ENCODE measurements at regions not wholly inside any gene's neighbourhood (a gene's known extent, or its start where the extent isn't known, plus 50 kb on each side); places are given as distances from the start of the nearest gene placed in this dataset.
A peak's percentile ranks its signal among the peaks of the same experiment; 100 is the strongest.

DNA sequence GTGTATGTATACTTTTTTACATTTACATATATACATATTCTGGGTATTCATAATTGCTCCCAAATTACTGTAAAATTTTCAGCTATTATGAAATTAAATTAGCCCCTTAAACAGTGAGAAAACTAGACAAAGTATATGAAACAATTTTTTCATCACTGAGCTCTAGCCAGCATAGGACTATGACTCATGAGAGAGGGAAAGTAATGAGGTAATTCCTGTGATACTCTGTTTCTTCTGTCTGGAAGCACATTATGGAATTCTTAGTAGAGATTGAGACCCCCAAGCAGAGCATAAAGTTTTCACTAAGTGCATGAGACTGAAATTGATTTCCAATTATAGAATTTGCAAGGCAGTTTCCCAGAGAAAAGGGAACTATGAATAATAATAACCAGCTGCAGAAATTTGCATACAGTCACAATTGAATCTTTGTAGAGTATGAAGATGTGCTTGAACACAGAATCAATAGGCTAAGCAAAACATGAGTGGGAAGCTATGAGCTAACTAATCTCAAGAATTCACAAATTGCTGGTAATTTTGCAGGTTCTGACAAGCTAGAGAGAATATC, 779.3 kb downstream of the ARAP2 start:
- no peak for DNase-seq

GRCh38 chr4:35491093-35491492, 753.2 kb downstream of the ARAP2 start:
- no peak for DNase-seq

DNA sequence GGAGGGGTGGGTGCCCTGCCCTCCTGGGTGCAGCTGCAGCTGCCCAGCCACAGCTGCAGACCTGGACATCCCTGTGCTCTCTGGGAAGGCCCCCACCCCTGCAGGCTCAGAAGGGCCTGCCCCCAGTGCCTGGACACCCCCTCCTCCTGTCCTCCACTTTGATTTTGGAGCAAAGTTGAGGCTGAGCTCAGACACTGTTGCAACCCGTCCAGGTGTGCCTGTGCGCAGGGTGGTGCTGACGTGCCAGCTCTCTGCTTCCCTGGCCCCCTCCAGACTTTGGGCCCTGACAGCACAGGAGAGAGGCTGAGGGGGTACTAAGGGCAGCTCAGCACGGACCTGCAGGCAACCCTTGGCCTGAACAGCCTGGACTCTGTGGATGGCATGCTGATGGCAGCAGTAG, 750.3 kb downstream of the ARAP2 start:
- no peak for DNase-seq

- no peak for DNase-seq
Observed at GRCh38 chr4:35494955-35495354, 749.4 kb downstream of the ARAP2 start.

- DNase-seq, result no peak
Observed at GRCh38 chr4:35500812-35501211, 743.5 kb downstream of the ARAP2 start.

GRCh38 chr4:35503435-35503834, 740.9 kb downstream of the ARAP2 start:
- no peak for DNase-seq

GRCh38 chr4:35506161-35506560, 738.2 kb downstream of the ARAP2 start:
- no peak for DNase-seq

DNA sequence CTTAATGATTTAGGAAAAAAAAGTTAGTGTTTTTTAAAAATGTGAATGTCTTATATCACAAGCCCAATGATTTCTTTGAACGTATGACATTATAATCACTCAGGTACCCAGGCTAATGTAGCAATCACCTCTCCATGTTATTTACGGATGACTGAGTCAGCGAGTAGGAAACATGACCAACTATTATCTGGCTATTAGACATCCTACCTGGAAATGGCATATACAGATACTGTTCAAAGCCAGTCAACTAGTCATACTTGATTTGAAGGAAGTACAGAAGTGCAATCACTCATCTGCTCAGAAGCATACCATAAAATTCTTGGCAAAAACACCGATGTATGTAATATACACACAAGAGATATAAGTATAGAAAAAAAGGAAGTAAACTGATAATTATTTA, 732.5 kb downstream of the ARAP2 start:
- DNase-seq, result no peak

- no peak for DNase-seq
Observed at GRCh38 chr4:35516102-35516501, 728.2 kb downstream of the ARAP2 start.

- no peak for DNase-seq
Observed at GRCh38 chr4:35520059-35520458, 724.3 kb downstream of the ARAP2 start.

GRCh38 chr4:35521682-35522081, 722.6 kb downstream of the ARAP2 start:
- DNase-seq, result no peak

DNA sequence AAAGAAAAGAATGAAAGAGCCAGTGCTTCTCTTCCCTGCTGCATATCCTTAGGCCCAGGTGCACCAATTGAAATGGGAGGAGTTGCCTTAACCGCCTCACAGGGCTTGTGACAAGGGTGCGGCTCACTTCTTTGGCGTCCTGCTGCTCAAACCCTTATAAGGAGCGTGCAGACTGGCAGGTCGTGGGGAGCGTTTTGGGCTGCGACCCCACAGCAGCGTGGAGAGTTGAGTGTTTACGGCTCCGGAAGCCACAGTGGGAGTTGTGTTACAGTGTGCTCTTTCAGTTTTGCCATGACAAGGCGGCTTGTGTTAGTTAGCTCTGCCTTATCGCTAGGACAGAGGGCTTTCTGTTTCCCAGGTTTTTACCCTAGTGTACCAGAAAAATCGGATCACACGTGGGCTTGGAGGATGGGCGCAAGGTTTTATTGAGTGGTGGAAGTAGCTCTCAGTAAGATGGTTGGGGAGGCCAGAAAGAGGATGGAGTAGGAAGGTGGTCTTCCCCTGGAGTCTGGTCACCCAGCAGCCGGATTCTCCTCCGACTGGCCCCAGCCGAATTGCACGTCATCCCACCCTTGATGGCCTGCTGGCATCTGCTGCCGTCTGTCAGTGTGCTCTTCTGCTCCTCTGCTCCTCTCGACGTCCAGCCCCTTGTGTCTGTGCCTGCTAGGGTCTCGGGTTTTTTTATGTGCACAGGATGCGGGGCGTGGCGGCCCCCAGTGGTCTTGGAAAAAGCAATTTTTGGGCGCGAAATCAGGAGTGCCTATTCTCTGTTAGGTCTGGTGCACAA, 718.9 kb downstream of the ARAP2 start:
- no peak for DNase-seq

GRCh38 chr4:35526456-35526855, 717.9 kb downstream of the ARAP2 start:
- DNase-seq, result no peak

- DNase-seq, result no peak
Observed at GRCh38 chr4:35534962-35535361, 709.4 kb downstream of the ARAP2 start.

DNA sequence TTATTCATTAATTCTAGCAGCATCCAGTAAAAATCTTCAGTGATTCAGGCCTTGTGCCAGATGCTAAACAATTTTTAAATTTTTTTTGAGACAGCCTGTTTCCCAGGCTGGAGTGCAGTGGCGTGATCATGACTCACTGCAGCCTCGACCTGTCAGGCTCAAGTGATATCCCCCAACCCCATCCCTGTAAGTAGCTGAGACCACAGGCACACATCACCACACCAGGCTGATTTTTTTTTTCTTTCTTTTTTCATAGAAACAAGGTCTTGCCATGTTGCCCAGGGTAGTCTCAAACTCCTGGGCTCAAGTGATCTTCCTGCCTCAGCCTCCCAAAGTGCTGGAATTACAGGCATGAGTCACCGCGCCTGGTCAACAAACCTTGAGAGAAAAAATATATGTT, 705.5 kb downstream of the ARAP2 start:
- DNase-seq, result no peak

- DNase-seq, result no peak
Observed at GRCh38 chr4:35539404-35540055, 704.8 kb downstream of the ARAP2 start.

DNA sequence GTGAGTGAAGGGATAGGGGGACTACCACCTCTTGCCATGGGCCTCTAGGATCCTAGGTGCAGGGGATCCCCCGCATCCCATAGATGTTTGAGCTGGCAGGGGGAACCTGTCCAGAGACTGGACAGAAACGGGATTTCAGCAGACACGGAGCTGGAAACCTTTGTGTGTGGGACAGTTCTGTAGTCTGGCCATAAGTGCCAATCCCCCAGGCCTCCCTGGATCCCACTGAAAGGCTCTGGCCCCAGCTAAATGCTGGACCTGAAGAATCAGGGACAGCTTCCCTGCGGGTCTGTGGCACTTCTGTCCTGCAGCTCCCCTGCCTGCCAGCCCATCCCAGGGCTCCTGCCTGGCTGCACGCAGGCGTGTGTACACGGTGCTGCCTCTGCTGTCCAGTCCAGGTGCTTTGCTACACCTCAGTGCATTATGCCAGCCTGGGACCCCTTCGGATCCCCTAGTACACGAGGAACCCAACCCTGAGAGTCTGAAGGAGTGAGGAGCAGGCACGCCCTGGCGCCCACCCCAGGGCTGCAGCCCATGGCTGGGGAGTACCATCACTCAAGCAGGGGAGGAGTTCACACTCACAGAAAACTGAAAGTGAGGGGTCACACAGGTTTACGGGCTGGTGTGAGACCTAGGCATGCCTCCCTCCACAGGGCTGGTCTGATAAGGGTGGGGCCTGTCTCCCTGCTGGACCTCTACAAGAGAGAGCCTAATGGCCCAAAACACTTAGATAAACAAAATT, 703.0 kb downstream of the ARAP2 start:
- DNase-seq, result no peak

- DNase-seq, result no peak
Observed at GRCh38 chr4:35541888-35542213, 702.5 kb downstream of the ARAP2 start.

- no peak for DNase-seq
Observed at GRCh38 chr4:35548921-35549320, 695.4 kb downstream of the ARAP2 start.

- DNase-seq, result peak in 1 of 2 experiments; percentile 41
Observed at GRCh38 chr4:35556387-35556786, 687.9 kb downstream of the ARAP2 start.

DNA sequence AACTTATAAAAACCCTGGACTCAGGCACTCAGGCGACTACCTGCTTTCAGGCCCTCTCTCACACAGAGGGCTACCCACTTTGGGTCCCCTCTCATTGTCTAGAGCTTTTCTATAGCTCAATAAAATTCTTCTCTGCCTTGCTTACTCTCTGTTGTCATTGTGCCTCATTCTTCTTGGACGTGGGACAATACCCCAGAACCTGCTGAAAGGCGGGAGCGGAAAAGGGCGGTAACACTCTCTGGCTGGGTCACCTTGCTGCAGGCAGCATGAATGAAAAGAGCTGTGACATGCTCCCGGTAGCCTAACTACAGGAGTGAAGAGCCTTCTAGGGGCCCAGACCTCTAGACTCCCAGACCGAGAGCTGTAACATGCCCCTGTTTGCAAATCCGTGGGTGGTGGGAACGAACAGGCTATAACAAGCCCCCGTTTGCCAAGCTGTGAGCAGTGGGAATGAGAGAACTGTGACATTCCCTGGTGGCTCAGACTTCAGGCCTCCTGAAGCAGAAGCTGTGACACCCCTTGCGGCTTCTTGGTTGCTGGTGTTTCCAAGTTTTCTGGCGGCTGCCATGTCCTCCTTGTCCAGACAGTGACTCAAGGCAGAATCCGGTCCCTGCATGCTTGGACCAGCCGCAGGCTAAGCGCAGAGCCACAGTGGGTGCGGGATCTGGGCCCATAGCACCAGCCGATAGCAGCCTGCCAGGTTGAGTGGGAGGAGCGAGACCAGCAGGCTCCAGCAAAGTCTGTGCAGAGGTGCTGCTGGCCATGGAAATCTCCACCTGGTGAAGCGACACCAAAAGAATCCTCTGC, 684.6 kb downstream of the ARAP2 start:
- DNase-seq, result no peak

GRCh38 chr4:35562861-35563260, 681.5 kb downstream of the ARAP2 start:
- no peak for DNase-seq

DNA sequence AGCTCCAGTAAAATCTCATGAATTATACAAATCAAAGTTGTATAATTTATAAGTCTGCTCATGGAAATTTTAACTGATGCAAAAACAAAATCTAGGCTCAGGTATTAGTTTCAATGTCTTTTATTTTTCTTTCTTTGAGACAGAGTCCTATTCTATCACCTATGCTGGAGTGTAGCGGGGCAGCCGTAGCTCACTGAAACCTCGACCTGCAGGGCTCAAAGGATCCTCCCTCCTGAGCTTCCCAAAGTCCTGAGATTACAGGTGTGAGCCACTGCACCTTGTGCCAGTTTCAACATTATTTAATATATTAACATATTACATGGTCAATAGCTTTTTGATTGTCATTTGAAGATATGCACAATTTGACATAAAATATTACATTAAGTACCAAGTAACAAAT, 678.7 kb downstream of the ARAP2 start:
- DNase-seq, result no peak
